Transverse colon (tissue), 4 donors: ENCODE measurements at regions not wholly inside any gene's neighbourhood (a gene's known extent, or its start where the extent isn't known, plus 50 kb on each side); places are given as distances from the start of the nearest gene placed in this dataset.
"Not testable (repeated sequence)": the region's sequence is repeated elsewhere in the genome, so short reads cannot be mapped to it uniquely, and the experiment has no call there.

Source experiments
- DNase-seq: peaks from one replicate; pipeline ENCODE4 v3.0.0-alpha.2; 2019
- H3K27ac ChIP-seq, 4 donors: fragments of 200-600 bp; sonication (generic); 2 replicates each; pipeline ENCODE4 v1.5.1; 2016 to 2018; ENCODE audit warnings: inconsistent platforms in 4 of 4
- H3K27me3 ChIP-seq: fragments of 200-600 bp; sonication (generic); 2 replicates; pipeline ENCODE4 v1.5.1; 2017; ENCODE audit warnings: inconsistent platforms
- H3K36me3 ChIP-seq, 4 donors: fragments of 200-600 bp; sonication (generic); 2 replicates each; pipeline ENCODE4 v1.5.1; 2017 to 2019; ENCODE audit warnings: inconsistent platforms in 4 of 4
- H3K4me1 ChIP-seq, 4 donors: fragments of 200-600 bp; sonication (generic); 2 replicates each; pipeline ENCODE4 v1.5.1; 2017 to 2020; ENCODE audit warnings: inconsistent platforms in 4 of 4
- H3K4me3 ChIP-seq, 4 donors: fragments of 200-600 bp; sonication (generic); 1 replicate in 1 of 4; 2 replicates in 3 of 4; pipeline versions ENCODE4 v1.5.1 to v1.6.1; 2017 to 2019; ENCODE audit warnings: inconsistent platforms in 4 of 4
- H3K9me3 ChIP-seq, 2 donors: fragments of 200-600 bp; sonication (generic); 2 replicates each; pipeline ENCODE4 v1.5.1; 2017 to 2019; ENCODE audit warnings: inconsistent platforms in 2 of 2
- EP300 ChIP-seq: sonication (generic); formaldehyde crosslinking; IDR thresholded peaks from one replicate; pipeline ENCODE4 v1.6.1; 2017; ENCODE audit warnings: antibody characterized with exemption, low read depth
- POLR2A ChIP-seq: fragments of 450-650 bp; IDR thresholded peaks from one replicate; pipeline ENCODE4 v1.6.1; 2016; ENCODE audit warnings: antibody characterized with exemption, mild to moderate bottlenecking, moderate library complexity
- POLR2AphosphoS5 ChIP-seq, 3 donors: sonication (generic); formaldehyde crosslinking; IDR thresholded peaks; one replicate each; pipeline ENCODE4 v1.6.1; 2016; ENCODE audit warnings: antibody characterized with exemption in 3 of 3
- WGBS, 2 donors: methylation state at CpG; one replicate each; pipeline ENCODE4 v1.1.5; 2018; ENCODE audit warnings: low coverage in 1 of 2; 5-methylcytosine and 5-hydroxymethylcytosine counted together
- in situ Hi-C, 4 donors: fragments of 200-750 bp; cut with MboI; loops; one replicate each; pipeline versions ENCODE4 v1.15.0 to v1.15.1; 2017; ENCODE audit warnings: low sequenced_read_pairs in 3 of 4, low pct_ligation_motif_present in 1 of 4, low pct_unique_long_range_greater_than_20kb in 1 of 4
- intact Hi-C: fragments of 100-400 bp; cut with DNase I; formaldehyde crosslinking; loops from one replicate; pipeline ENCODE4 v1.15.1; 2023; ENCODE audit warnings: low total_unique reads
- TF ChIP-seq, protein P1 (sequence below), 5 experiments: fragments of 200-600 bp in 3 of 5; fragments of 450-650 bp in 2 of 5; sonication (generic) in 3 of 5; IDR thresholded peaks; 1 replicate in 2 of 5; 2 replicates in 3 of 5; pipeline ENCODE4 v1.5.1; 2016 to 2017; ENCODE audit warnings: antibody characterized with exemption in 5 of 5, inconsistent platforms in 3 of 5, mild to moderate bottlenecking in 2 of 5, moderate library complexity in 1 of 5

DNA sequence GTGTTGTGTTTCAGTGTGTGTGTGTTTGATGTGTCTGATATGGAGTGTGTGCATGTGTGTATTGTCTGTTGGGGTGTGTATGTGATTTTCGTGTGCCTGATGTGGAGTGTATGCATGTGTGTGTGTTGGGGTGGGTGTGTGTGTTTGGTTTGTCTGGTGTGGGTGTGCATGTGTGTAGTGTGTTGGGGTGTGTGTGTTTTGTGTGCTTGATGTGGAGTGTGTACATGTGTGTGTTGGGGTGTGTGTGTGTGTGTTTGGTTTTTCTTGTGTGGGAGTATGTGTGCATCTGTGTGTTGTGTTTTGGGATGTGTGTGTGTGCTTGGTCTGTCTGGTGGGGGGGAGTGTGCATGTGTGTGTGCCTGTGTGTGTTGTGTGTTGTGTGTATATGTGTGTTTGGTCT lies 247.4 kb upstream of the ST6GAL2 start:
- in situ Hi-C loops = no loop called here
- Histone ChIP-seq H3K9me3 (no peaks in the 10 kb centered on the region), H3K4me3 (no peak overlapping the region), H3K27me3 (no peaks in the 10 kb centered on the region), H3K4me1 (no peaks in the 10 kb centered on the region), H3K27ac (no peak overlapping the region), H3K36me3 (no peaks in the 10 kb centered on the region)
- TF ChIP-seq POLR2AphosphoS5 (IDR thresholded peaks at IDR 0.05) (no peak), EP300 (no peak), POLR2A (no peak)
- TF ChIP-seq, protein P1, sequence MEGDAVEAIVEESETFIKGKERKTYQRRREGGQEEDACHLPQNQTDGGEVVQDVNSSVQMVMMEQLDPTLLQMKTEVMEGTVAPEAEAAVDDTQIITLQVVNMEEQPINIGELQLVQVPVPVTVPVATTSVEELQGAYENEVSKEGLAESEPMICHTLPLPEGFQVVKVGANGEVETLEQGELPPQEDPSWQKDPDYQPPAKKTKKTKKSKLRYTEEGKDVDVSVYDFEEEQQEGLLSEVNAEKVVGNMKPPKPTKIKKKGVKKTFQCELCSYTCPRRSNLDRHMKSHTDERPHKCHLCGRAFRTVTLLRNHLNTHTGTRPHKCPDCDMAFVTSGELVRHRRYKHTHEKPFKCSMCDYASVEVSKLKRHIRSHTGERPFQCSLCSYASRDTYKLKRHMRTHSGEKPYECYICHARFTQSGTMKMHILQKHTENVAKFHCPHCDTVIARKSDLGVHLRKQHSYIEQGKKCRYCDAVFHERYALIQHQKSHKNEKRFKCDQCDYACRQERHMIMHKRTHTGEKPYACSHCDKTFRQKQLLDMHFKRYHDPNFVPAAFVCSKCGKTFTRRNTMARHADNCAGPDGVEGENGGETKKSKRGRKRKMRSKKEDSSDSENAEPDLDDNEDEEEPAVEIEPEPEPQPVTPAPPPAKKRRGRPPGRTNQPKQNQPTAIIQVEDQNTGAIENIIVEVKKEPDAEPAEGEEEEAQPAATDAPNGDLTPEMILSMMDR (IDR thresholded peaks at IDR 0.05) = no peak
- 82% methylated on average over 1 of the region's 1 CpG; no CpG with 5 or more reads in 1 of the 2 donors for WGBS, 2 donors
- no peak for DNase-seq
- intact Hi-C loops = no loop called here

GRCh38 chr2:107136733-107137132 lies 250.8 kb upstream of the ST6GAL2 start:
- H3K9me3 ChIP-seq = no peaks in the 10 kb centered on the region
- H3K4me3 ChIP-seq = no peak overlapping the region
- no peaks in the 10 kb centered on the region for H3K36me3 ChIP-seq
- TF ChIP-seq POLR2A (no peak), POLR2AphosphoS5 (IDR thresholded peaks at IDR 0.05) (no peak), EP300 (no peak)
- TF ChIP-seq, protein P1 (IDR thresholded peaks at IDR 0.05) = no peak
- no peak for DNase-seq
- H3K4me1 ChIP-seq = no peaks in the 10 kb centered on the region
- intact Hi-C loops (no loop called here), in situ Hi-C loops (no loop called here)
- H3K27ac ChIP-seq = no peak overlapping the region
- no peaks in the 10 kb centered on the region for H3K27me3 ChIP-seq

DNA sequence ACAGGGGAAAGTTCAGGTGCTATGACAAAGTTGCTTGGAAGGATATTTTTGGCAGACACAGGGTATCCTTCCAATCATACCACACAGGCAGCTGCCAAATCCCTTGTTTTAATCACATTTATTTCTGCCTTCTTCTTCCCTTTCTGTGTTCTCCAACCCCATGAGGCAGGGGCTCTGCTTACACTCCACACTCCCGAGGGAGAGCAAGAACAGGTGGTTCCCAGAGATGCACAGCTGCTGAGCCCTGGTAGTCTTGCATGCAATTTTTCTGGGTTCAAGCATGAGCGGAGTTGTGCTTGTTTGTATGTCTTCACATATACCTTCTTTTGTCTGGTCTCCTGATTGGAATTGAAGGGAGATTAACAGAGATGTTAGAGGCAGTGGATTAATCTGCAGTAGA lies 251.7 kb upstream of the ST6GAL2 start:
- Histone ChIP-seq H3K36me3 (no peaks in the 10 kb centered on the region), H3K27ac (no peak overlapping the region), H3K27me3 (no peaks in the 10 kb centered on the region), H3K4me3 (no peak overlapping the region), H3K4me1 (no peaks in the 10 kb centered on the region), H3K9me3 (no peaks in the 10 kb centered on the region)
- TF ChIP-seq EP300 (no peak), POLR2AphosphoS5 (IDR thresholded peaks at IDR 0.05) (no peak), POLR2A (no peak)
- TF ChIP-seq, protein P1 (IDR thresholded peaks at IDR 0.05) = no peak
- in situ Hi-C loops (no loop called here), intact Hi-C loops (no loop called here)
- WGBS, 2 donors = 71 to 92% methylated on average over 2 of the region's 2 CpGs
- no peak for DNase-seq

DNA sequence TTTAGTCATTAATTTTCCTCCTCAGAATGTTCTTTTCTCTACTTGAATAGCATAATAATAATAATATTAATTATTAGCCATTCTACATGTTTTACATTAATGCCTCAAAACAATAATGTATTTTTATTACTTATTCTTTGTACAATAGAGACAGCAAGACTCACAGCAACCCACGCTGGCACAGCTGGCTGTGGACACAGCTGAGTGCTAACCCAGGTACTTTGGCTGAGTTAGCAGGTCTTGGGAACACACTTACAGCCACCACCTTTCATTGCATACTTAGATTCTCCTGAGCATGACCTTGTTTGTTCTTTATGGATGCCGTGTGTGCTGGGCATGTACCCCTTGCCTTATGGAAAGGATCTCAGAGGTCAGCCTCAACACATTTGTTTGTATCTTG lies 260.2 kb upstream of the ST6GAL2 start:
- in situ Hi-C loops = no loop called here
- Histone ChIP-seq H3K4me3 (no peak overlapping the region), H3K9me3 (no peaks in the 10 kb centered on the region), H3K27me3 (no peaks in the 10 kb centered on the region), H3K4me1 (no peaks in the 10 kb centered on the region), H3K27ac (no peak overlapping the region), H3K36me3 (no peaks in the 10 kb centered on the region)
- DNase-seq = no peak
- no peak for TF ChIP-seq POLR2A
- TF ChIP-seq, protein P1 (IDR thresholded peaks at IDR 0.05) = no peak
- TF ChIP-seq EP300 = no peak
- no peak for TF ChIP-seq POLR2AphosphoS5 (IDR thresholded peaks at IDR 0.05)
- intact Hi-C loops = no loop called here
- 88% methylated on average over 2 of the region's 2 CpGs; no CpG with 5 or more reads in 1 of the 2 donors for WGBS, 2 donors

GRCh38 chr2:107146645-107147044 lies 260.7 kb upstream of the ST6GAL2 start:
- H3K4me3 ChIP-seq, H3K36me3 ChIP-seq, H3K9me3 ChIP-seq, H3K27me3 ChIP-seq, H3K4me1 ChIP-seq, H3K27ac ChIP-seq, DNase-seq, intact Hi-C loops, in situ Hi-C loops: not testable (repeated sequence)
- WGBS, 2 donors = 85 to 88% methylated on average over 3 to 5 of the region's 5 CpGs
